ENCODE measurements at regions not wholly inside any gene's neighbourhood (a gene's known extent, or its start where the extent isn't known, plus 50 kb on each side); places are given as distances from the start of the nearest gene placed in this dataset.
A peak's percentile ranks its signal among the peaks of the same experiment; 100 is the strongest.

DNA sequence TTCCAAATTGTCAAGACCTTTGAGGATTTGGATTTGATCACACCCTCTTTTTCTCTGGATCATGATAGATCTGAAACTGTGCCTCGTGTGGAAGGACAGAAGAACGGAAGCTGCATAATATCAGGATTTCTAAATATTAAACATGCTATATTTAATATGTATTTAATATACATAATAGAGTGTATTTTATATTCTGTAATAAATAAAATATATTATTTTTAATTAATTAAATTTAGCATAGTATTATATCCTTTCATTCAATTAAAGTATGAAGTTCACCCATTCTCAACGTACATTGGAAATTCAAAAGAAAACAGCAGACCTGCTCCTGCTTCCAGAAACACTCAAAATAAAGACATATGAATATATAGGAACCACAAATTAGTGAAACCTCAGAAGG is 70.6 kb upstream of the GLIS3 start:
- no peak for DNase-seq
- TF ChIP-seq RAD21 (IDR thresholded peaks at IDR 0.05; ENCODE audit: low read length) = no peak
- no peak for TF ChIP-seq TAF1 (IDR thresholded peaks at IDR 0.05; ENCODE audit: borderline replicate concordance, low read depth, low read length)
- no peak for TF ChIP-seq TEAD4 (IDR thresholded peaks at IDR 0.05; ENCODE audit: borderline replicate concordance, insufficient read depth)
- TF ChIP-seq, protein P1, sequence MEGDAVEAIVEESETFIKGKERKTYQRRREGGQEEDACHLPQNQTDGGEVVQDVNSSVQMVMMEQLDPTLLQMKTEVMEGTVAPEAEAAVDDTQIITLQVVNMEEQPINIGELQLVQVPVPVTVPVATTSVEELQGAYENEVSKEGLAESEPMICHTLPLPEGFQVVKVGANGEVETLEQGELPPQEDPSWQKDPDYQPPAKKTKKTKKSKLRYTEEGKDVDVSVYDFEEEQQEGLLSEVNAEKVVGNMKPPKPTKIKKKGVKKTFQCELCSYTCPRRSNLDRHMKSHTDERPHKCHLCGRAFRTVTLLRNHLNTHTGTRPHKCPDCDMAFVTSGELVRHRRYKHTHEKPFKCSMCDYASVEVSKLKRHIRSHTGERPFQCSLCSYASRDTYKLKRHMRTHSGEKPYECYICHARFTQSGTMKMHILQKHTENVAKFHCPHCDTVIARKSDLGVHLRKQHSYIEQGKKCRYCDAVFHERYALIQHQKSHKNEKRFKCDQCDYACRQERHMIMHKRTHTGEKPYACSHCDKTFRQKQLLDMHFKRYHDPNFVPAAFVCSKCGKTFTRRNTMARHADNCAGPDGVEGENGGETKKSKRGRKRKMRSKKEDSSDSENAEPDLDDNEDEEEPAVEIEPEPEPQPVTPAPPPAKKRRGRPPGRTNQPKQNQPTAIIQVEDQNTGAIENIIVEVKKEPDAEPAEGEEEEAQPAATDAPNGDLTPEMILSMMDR (IDR thresholded peaks at IDR 0.05) = no peak
- no peak for TF ChIP-seq POLR2AphosphoS5 (IDR thresholded peaks at IDR 0.05; ENCODE audit: low read depth, low read length)
- TF ChIP-seq, protein P2, sequence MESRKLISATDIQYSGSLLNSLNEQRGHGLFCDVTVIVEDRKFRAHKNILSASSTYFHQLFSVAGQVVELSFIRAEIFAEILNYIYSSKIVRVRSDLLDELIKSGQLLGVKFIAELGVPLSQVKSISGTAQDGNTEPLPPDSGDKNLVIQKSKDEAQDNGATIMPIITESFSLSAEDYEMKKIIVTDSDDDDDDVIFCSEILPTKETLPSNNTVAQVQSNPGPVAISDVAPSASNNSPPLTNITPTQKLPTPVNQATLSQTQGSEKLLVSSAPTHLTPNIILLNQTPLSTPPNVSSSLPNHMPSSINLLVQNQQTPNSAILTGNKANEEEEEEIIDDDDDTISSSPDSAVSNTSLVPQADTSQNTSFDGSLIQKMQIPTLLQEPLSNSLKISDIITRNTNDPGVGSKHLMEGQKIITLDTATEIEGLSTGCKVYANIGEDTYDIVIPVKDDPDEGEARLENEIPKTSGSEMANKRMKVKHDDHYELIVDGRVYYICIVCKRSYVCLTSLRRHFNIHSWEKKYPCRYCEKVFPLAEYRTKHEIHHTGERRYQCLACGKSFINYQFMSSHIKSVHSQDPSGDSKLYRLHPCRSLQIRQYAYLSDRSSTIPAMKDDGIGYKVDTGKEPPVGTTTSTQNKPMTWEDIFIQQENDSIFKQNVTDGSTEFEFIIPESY (IDR thresholded peaks at IDR 0.05; ENCODE audit: borderline replicate concordance, low read depth) = no peak
- no peak for TF ChIP-seq SMC3 (IDR thresholded peaks at IDR 0.05; ENCODE audit: low read depth, low read length)
- TF ChIP-seq, protein P3, sequence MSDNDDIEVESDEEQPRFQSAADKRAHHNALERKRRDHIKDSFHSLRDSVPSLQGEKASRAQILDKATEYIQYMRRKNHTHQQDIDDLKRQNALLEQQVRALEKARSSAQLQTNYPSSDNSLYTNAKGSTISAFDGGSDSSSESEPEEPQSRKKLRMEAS (IDR thresholded peaks at IDR 0.05; ENCODE audit: low read depth) = no peak
- TF ChIP-seq FOXM1 (IDR thresholded peaks at IDR 0.05; ENCODE audit: low read depth) = no peak
- no peak for TF ChIP-seq JUND (IDR thresholded peaks at IDR 0.05)
- TF ChIP-seq SIN3A (IDR thresholded peaks at IDR 0.05; ENCODE audit: borderline replicate concordance, low read depth, low read length) = no peak
- no peak for TF ChIP-seq IRF3 (IDR thresholded peaks at IDR 0.05; ENCODE audit: low read depth, low read length)
- TF ChIP-seq USF1 (IDR thresholded peaks at IDR 0.05; ENCODE audit: borderline replicate concordance, low read depth) = no peak
- no peak for TF ChIP-seq MXI1 (IDR thresholded peaks at IDR 0.05; ENCODE audit: low read depth, low read length)
- no peak for TF ChIP-seq GATA2 (CRISPR knock-in tag; IDR thresholded peaks at IDR 0.05)
- no peak for TF ChIP-seq EP300 (IDR thresholded peaks at IDR 0.05; ENCODE audit: borderline replicate concordance in 1 of 2, low read depth in 1 of 2, low read length in 1 of 2)
- TF ChIP-seq CHD2 (IDR thresholded peaks at IDR 0.05; ENCODE audit: low read length, partially characterized antibody) = no peak
- no peaks in the 10 kb centered on the region for H3K79me2 ChIP-seq (ENCODE audit: insufficient read depth)
- no peak overlapping the region for H3K9ac ChIP-seq
- H4K20me1 ChIP-seq (ENCODE audit: insufficient read depth) = no peaks in the 10 kb centered on the region
- POLR2A ChIA-PET = no interaction called here
- H3K9me3 ChIP-seq = no peaks in the 10 kb centered on the region
- H2AFZ ChIP-seq (ENCODE audit: low read depth) = no peak overlapping the region
- no peak overlapping the region for H3K4me2 ChIP-seq
- H3F3A ChIP-seq (replicated peaks; ENCODE audit: insufficient read depth) = peaks cover 6% of the 10 kb centered on the region
- no peaks in the 10 kb centered on the region for H3K27me3 ChIP-seq (ENCODE audit: insufficient read depth)
- no peaks in the 10 kb centered on the region for H3K36me3 ChIP-seq (replicated peaks in 1 of 2; ENCODE audit: control insufficient read depth in 1 of 2, insufficient read depth in 2 of 2, low read length in 1 of 2)
- 94% methylated on average over 3 of the region's 3 CpGs for WGBS (ENCODE audit: low lambda C conversion rate)
- H3K4me1 ChIP-seq (ENCODE audit: control insufficient read depth in 1 of 2, insufficient read depth in 2 of 2, low read depth in 1 of 2, low read length in 1 of 2) = no peaks in the 10 kb centered on the region; a peak in 1 of 4 replicates
- CTCF ChIA-PET = interaction anchor here (1.0 to 5.6 kb wide), 4 partner anchors 20 to 1513 kb away, joined by 3 to 22 read pairs (median 4); no protein-coding TSS in a partner anchor
- H3K4me3 ChIP-seq (ENCODE audit: low read depth in 2 of 2, low read length in 1 of 2) = no peak overlapping the region
- peak overlapping the region in 1 of 2 experiments; percentile 46; a peak in 1 of 4 replicates for H3K27ac ChIP-seq (ENCODE audit: low read depth in 2 of 2, low read length in 1 of 2)
- H3K9me2 ChIP-seq = no peaks in the 10 kb centered on the region
